ENCODE measurements at regions not wholly inside any gene's neighbourhood (a gene's known extent, or its start where the extent isn't known, plus 50 kb on each side); places are given as distances from the start of the nearest gene placed in this dataset.

DNA sequence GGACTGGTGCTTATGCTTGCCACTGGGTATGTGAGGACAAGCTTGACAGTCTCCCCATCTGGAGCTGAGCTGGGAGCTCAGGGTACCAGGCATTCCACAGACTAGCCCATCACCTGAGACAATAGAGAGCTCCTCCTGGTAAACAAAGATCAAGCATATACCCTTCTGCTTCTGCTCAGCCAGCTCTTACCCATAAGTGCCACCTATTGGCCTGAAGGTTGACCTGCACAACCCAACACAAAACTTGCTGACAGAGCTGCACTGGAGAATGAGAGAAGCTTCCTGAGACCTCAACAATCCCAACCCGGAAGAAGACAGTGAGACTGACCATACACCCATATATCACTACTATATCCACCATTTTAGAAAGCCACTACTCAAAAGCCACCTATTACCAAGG, 1049.2 kb upstream of the INTU start:
- TF ChIP-seq, protein P1, sequence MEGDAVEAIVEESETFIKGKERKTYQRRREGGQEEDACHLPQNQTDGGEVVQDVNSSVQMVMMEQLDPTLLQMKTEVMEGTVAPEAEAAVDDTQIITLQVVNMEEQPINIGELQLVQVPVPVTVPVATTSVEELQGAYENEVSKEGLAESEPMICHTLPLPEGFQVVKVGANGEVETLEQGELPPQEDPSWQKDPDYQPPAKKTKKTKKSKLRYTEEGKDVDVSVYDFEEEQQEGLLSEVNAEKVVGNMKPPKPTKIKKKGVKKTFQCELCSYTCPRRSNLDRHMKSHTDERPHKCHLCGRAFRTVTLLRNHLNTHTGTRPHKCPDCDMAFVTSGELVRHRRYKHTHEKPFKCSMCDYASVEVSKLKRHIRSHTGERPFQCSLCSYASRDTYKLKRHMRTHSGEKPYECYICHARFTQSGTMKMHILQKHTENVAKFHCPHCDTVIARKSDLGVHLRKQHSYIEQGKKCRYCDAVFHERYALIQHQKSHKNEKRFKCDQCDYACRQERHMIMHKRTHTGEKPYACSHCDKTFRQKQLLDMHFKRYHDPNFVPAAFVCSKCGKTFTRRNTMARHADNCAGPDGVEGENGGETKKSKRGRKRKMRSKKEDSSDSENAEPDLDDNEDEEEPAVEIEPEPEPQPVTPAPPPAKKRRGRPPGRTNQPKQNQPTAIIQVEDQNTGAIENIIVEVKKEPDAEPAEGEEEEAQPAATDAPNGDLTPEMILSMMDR (IDR thresholded peaks at IDR 0.05): no peak
- no peak for TF ChIP-seq POLR2A (IDR thresholded peaks at IDR 0.05)
